ENCODE measurements at regions not wholly inside any gene's neighbourhood (a gene's known extent, or its start where the extent isn't known, plus 50 kb on each side); places are given as distances from the start of the nearest gene placed in this dataset.

GRCh38 chr16:85511938-85512807 is 100.9 kb upstream of the GSE1 start:
- no peak for DNase-seq (ENCODE audit: low read depth)
- no peak for TF ChIP-seq CTCF (IDR thresholded peaks at IDR 0.05; ENCODE audit: control insufficient read depth, insufficient read depth, low read depth, low read length, missing control alignments)

GRCh38 chr16:85512808-85513115 is 100.4 kb upstream of the GSE1 start:
- no peak overlapping the region for H3K4me3 ChIP-seq (ENCODE audit: control insufficient read depth, low read depth, low read length)
- no peak for TF ChIP-seq CTCF (IDR thresholded peaks at IDR 0.05; ENCODE audit: control insufficient read depth, insufficient read depth, low read depth, low read length, missing control alignments)
- no peak for DNase-seq (ENCODE audit: low read depth)

More at GRCh38 chr16:85511938-85512807, 100.9 kb upstream of the GSE1 start:
- no peak overlapping the region for H3K4me3 ChIP-seq (ENCODE audit: control insufficient read depth, low read depth, low read length)

- no peak for DNase-seq (ENCODE audit: low read depth)
Measured at GRCh38 chr16:85513180-85513579, 99.9 kb upstream of the GSE1 start.

GRCh38 chr16:85513649-85514048 is 99.5 kb upstream of the GSE1 start:
- DNase-seq (ENCODE audit: low read depth), result no peak

More at GRCh38 chr16:85513180-85513579, 99.9 kb upstream of the GSE1 start:
- no peak overlapping the region for H3K4me3 ChIP-seq (ENCODE audit: control insufficient read depth, low read depth, low read length)
- TF ChIP-seq CTCF (IDR thresholded peaks at IDR 0.05; ENCODE audit: control insufficient read depth, insufficient read depth, low read depth, low read length, missing control alignments), result no peak

GRCh38 chr16:85514295-85514597 is 98.9 kb upstream of the GSE1 start:
- no peak for DNase-seq (ENCODE audit: low read depth)
- TF ChIP-seq CTCF (IDR thresholded peaks at IDR 0.05; ENCODE audit: control insufficient read depth, insufficient read depth, low read depth, low read length, missing control alignments), result peak; percentile 23
- no peak overlapping the region for H3K4me3 ChIP-seq (ENCODE audit: control insufficient read depth, low read depth, low read length)

More at GRCh38 chr16:85513649-85514048, 99.5 kb upstream of the GSE1 start:
- no peak overlapping the region for H3K4me3 ChIP-seq (ENCODE audit: control insufficient read depth, low read depth, low read length)
- no peak for TF ChIP-seq CTCF (IDR thresholded peaks at IDR 0.05; ENCODE audit: control insufficient read depth, insufficient read depth, low read depth, low read length, missing control alignments)

- H3K4me3 ChIP-seq (ENCODE audit: control insufficient read depth, low read depth, low read length), result peak overlapping the region; percentile 13
- peak; percentile 81 for DNase-seq (ENCODE audit: low read depth)
- no peak for TF ChIP-seq CTCF (IDR thresholded peaks at IDR 0.05; ENCODE audit: control insufficient read depth, insufficient read depth, low read depth, low read length, missing control alignments)
Measured at GRCh38 chr16:85514598-85515318, 98.4 kb upstream of the GSE1 start.
